ENCODE measurements at regions not wholly inside any gene's neighbourhood (a gene's known extent, or its start where the extent isn't known, plus 50 kb on each side); places are given as distances from the start of the nearest gene placed in this dataset.

- Histone ChIP-seq H3K4me1 (ENCODE audit: control insufficient read depth, insufficient read depth, low read length, poor library complexity, severe bottlenecking) (no peaks in the 10 kb centered on the region), H3K27me3 (ENCODE audit: control insufficient read depth, insufficient read depth, low read length) (no peaks in the 10 kb centered on the region), H3K4me3 (ENCODE audit: low read depth, low read length) (no peak overlapping the region), H3K9me3 (ENCODE audit: control insufficient read depth in 2 of 2, low read length in 2 of 2) (peaks cover 0 to 4% of the 10 kb centered on the region in 2 experiments), H3K27ac (ENCODE audit: insufficient read depth, low read length, poor library complexity, severe bottlenecking) (no peak overlapping the region), H3K36me3 (ENCODE audit: control insufficient read depth, insufficient read depth, low read length) (no peaks in the 10 kb centered on the region)
- no peaks in the 10 kb centered on the region for H3K36me3 Mint-ChIP-seq
- H3K27me3 Mint-ChIP-seq: no peaks in the 10 kb centered on the region
- no peak for ATAC-seq (ENCODE audit: low read depth in 2 of 2)
- H3K27ac Mint-ChIP-seq: no peak overlapping the region
- H3K9me3 Mint-ChIP-seq: peaks cover 0 to 11% (median 2%) of the 10 kb centered on the region in 7 donors
- DNase-seq: no peak
- no peak overlapping the region for H3K4me3 Mint-ChIP-seq
- H3K4me1 Mint-ChIP-seq: no peaks in the 10 kb centered on the region
Measured at GRCh38 chr5:164721116-164721515, 1215.7 kb downstream of the MAT2B start.

GRCh38 chr5:164721656-164722055 is 1216.2 kb downstream of the MAT2B start:
- Mint-ChIP-seq H3K36me3 (no peaks in the 10 kb centered on the region), H3K4me1 (no peaks in the 10 kb centered on the region), H3K4me3 (no peak overlapping the region), H3K9me3 (peaks cover 0 to 11% (median 2%) of the 10 kb centered on the region in 7 donors), H3K27ac (no peak overlapping the region), H3K27me3 (no peaks in the 10 kb centered on the region)
- H3K27ac ChIP-seq (ENCODE audit: insufficient read depth, low read length, poor library complexity, severe bottlenecking): no peak overlapping the region
- no peaks in the 10 kb centered on the region for H3K27me3 ChIP-seq (ENCODE audit: control insufficient read depth, insufficient read depth, low read length)
- no peak for ATAC-seq (ENCODE audit: low read depth in 2 of 2)
- H3K4me3 ChIP-seq (ENCODE audit: low read depth, low read length): no peak overlapping the region
- DNase-seq: no peak
- peaks cover 0 to 4% of the 10 kb centered on the region in 2 experiments for H3K9me3 ChIP-seq (ENCODE audit: control insufficient read depth in 2 of 2, low read length in 2 of 2)
- H3K36me3 ChIP-seq (ENCODE audit: control insufficient read depth, insufficient read depth, low read length): no peaks in the 10 kb centered on the region
- H3K4me1 ChIP-seq (ENCODE audit: control insufficient read depth, insufficient read depth, low read length, poor library complexity, severe bottlenecking): no peaks in the 10 kb centered on the region

GRCh38 chr5:164722702-164723101 is 1217.3 kb downstream of the MAT2B start:
- no peaks in the 10 kb centered on the region for H3K4me1 Mint-ChIP-seq
- Histone ChIP-seq H3K27me3 (ENCODE audit: control insufficient read depth, insufficient read depth, low read length) (no peaks in the 10 kb centered on the region), H3K27ac (ENCODE audit: insufficient read depth, low read length, poor library complexity, severe bottlenecking) (no peak overlapping the region), H3K4me1 (ENCODE audit: control insufficient read depth, insufficient read depth, low read length, poor library complexity, severe bottlenecking) (no peaks in the 10 kb centered on the region), H3K4me3 (ENCODE audit: low read depth, low read length) (no peak overlapping the region), H3K36me3 (ENCODE audit: control insufficient read depth, insufficient read depth, low read length) (no peaks in the 10 kb centered on the region), H3K9me3 (ENCODE audit: control insufficient read depth in 2 of 2, low read length in 2 of 2) (peaks cover 6% of the 10 kb centered on the region in 2 experiments)
- H3K9me3 Mint-ChIP-seq: peaks cover 0 to 11% (median 2%) of the 10 kb centered on the region in 7 donors
- H3K27me3 Mint-ChIP-seq: no peaks in the 10 kb centered on the region
- ATAC-seq (ENCODE audit: low read depth in 2 of 2) (no peak), DNase-seq (no peak)
- no peaks in the 10 kb centered on the region for H3K36me3 Mint-ChIP-seq
- H3K27ac Mint-ChIP-seq: no peak overlapping the region
- H3K4me3 Mint-ChIP-seq: no peak overlapping the region

- H3K4me3 ChIP-seq (ENCODE audit: low read depth, low read length): no peak overlapping the region
- no peaks in the 10 kb centered on the region for H3K4me1 ChIP-seq (ENCODE audit: control insufficient read depth, insufficient read depth, low read length, poor library complexity, severe bottlenecking)
- no peak for DNase-seq
- H3K9me3 ChIP-seq (ENCODE audit: control insufficient read depth in 2 of 2, low read length in 2 of 2): peaks cover 6 to 9% of the 10 kb centered on the region in 2 experiments
- no peak for ATAC-seq (ENCODE audit: low read depth in 2 of 2)
- H3K27ac ChIP-seq (ENCODE audit: insufficient read depth, low read length, poor library complexity, severe bottlenecking): no peak overlapping the region
- Mint-ChIP-seq H3K27ac (no peak overlapping the region), H3K36me3 (no peaks in the 10 kb centered on the region), H3K4me1 (no peaks in the 10 kb centered on the region), H3K9me3 (peaks cover 0 to 8% (median 2%) of the 10 kb centered on the region in 7 donors), H3K27me3 (no peaks in the 10 kb centered on the region), H3K4me3 (no peak overlapping the region)
- H3K27me3 ChIP-seq (ENCODE audit: control insufficient read depth, insufficient read depth, low read length): no peaks in the 10 kb centered on the region
- no peaks in the 10 kb centered on the region for H3K36me3 ChIP-seq (ENCODE audit: control insufficient read depth, insufficient read depth, low read length)
Measured at GRCh38 chr5:164727012-164727411, 1221.6 kb downstream of the MAT2B start.

- no peak for ATAC-seq (ENCODE audit: low read depth in 2 of 2)
- Histone ChIP-seq H3K27ac (ENCODE audit: insufficient read depth, low read length, poor library complexity, severe bottlenecking) (no peak overlapping the region), H3K4me1 (ENCODE audit: control insufficient read depth, insufficient read depth, low read length, poor library complexity, severe bottlenecking) (no peaks in the 10 kb centered on the region), H3K4me3 (ENCODE audit: low read depth, low read length) (no peak overlapping the region), H3K36me3 (ENCODE audit: control insufficient read depth, insufficient read depth, low read length) (no peaks in the 10 kb centered on the region), H3K9me3 (ENCODE audit: control insufficient read depth in 2 of 2, low read length in 2 of 2) (peaks cover 6 to 9% of the 10 kb centered on the region in 2 experiments), H3K27me3 (ENCODE audit: control insufficient read depth, insufficient read depth, low read length) (no peaks in the 10 kb centered on the region)
- Mint-ChIP-seq H3K9me3 (peaks cover 0 to 8% (median 2%) of the 10 kb centered on the region in 7 donors), H3K4me3 (no peak overlapping the region), H3K27me3 (no peaks in the 10 kb centered on the region), H3K36me3 (no peaks in the 10 kb centered on the region), H3K4me1 (no peaks in the 10 kb centered on the region), H3K27ac (no peak overlapping the region)
- DNase-seq: no peak
Measured at GRCh38 chr5:164728733-164729132, 1223.3 kb downstream of the MAT2B start.

- ATAC-seq (ENCODE audit: low read depth in 2 of 2): no peak
- no peak for DNase-seq
- H3K27me3 ChIP-seq (ENCODE audit: control insufficient read depth, insufficient read depth, low read length): no peaks in the 10 kb centered on the region
- Mint-ChIP-seq H3K4me1 (no peaks in the 10 kb centered on the region), H3K27ac (no peak overlapping the region), H3K4me3 (no peak overlapping the region), H3K27me3 (no peaks in the 10 kb centered on the region), H3K9me3 (peaks cover 0 to 13% (median 4%) of the 10 kb centered on the region in 7 donors), H3K36me3 (no peaks in the 10 kb centered on the region)
- H3K4me1 ChIP-seq (ENCODE audit: control insufficient read depth, insufficient read depth, low read length, poor library complexity, severe bottlenecking): no peaks in the 10 kb centered on the region
- no peak overlapping the region for H3K4me3 ChIP-seq (ENCODE audit: low read depth, low read length)
- no peaks in the 10 kb centered on the region for H3K36me3 ChIP-seq (ENCODE audit: control insufficient read depth, insufficient read depth, low read length)
- H3K27ac ChIP-seq (ENCODE audit: insufficient read depth, low read length, poor library complexity, severe bottlenecking): no peak overlapping the region
- no peaks in the 10 kb centered on the region for H3K9me3 ChIP-seq (ENCODE audit: control insufficient read depth in 2 of 2, low read length in 2 of 2)
Measured at GRCh38 chr5:164735334-164735733, 1229.9 kb downstream of the MAT2B start.

- DNase-seq (no peak), ATAC-seq (ENCODE audit: low read depth in 2 of 2) (no peak)
- no peaks in the 10 kb centered on the region for H3K27me3 ChIP-seq (ENCODE audit: control insufficient read depth, insufficient read depth, low read length)
- H3K4me1 ChIP-seq (ENCODE audit: control insufficient read depth, insufficient read depth, low read length, poor library complexity, severe bottlenecking): no peaks in the 10 kb centered on the region
- H3K36me3 ChIP-seq (ENCODE audit: control insufficient read depth, insufficient read depth, low read length): no peaks in the 10 kb centered on the region
- Mint-ChIP-seq H3K27me3 (no peaks in the 10 kb centered on the region), H3K9me3 (peaks cover 0 to 8% (median 6%) of the 10 kb centered on the region in 7 donors), H3K4me3 (no peak overlapping the region), H3K27ac (no peak overlapping the region), H3K4me1 (no peaks in the 10 kb centered on the region), H3K36me3 (no peaks in the 10 kb centered on the region)
- no peaks in the 10 kb centered on the region for H3K9me3 ChIP-seq (ENCODE audit: control insufficient read depth in 2 of 2, low read length in 2 of 2)
- H3K4me3 ChIP-seq (ENCODE audit: low read depth, low read length): no peak overlapping the region
- H3K27ac ChIP-seq (ENCODE audit: insufficient read depth, low read length, poor library complexity, severe bottlenecking): no peak overlapping the region
Measured at GRCh38 chr5:164741376-164741775, 1236.0 kb downstream of the MAT2B start.

- Mint-ChIP-seq H3K4me3 (no peak overlapping the region), H3K27ac (no peak overlapping the region), H3K27me3 (no peaks in the 10 kb centered on the region), H3K4me1 (no peaks in the 10 kb centered on the region), H3K36me3 (no peaks in the 10 kb centered on the region), H3K9me3 (peaks cover 0 to 8% (median 4%) of the 10 kb centered on the region in 7 donors)
- DNase-seq (no peak), ATAC-seq (ENCODE audit: low read depth in 2 of 2) (no peak)
- Histone ChIP-seq H3K4me3 (ENCODE audit: low read depth, low read length) (no peak overlapping the region), H3K27ac (ENCODE audit: insufficient read depth, low read length, poor library complexity, severe bottlenecking) (no peak overlapping the region), H3K9me3 (ENCODE audit: control insufficient read depth in 2 of 2, low read length in 2 of 2) (no peaks in the 10 kb centered on the region), H3K27me3 (ENCODE audit: control insufficient read depth, insufficient read depth, low read length) (no peaks in the 10 kb centered on the region), H3K36me3 (ENCODE audit: control insufficient read depth, insufficient read depth, low read length) (no peaks in the 10 kb centered on the region), H3K4me1 (ENCODE audit: control insufficient read depth, insufficient read depth, low read length, poor library complexity, severe bottlenecking) (no peaks in the 10 kb centered on the region)
Measured at GRCh38 chr5:164742025-164742424, 1236.6 kb downstream of the MAT2B start.
